ENCODE measurements at regions not wholly inside any gene's neighbourhood (a gene's known extent, or its start where the extent isn't known, plus 50 kb on each side); places are given as distances from the start of the nearest gene placed in this dataset. TPM values are rescaled to one million over a fixed set of nuclear protein-coding genes. Genes with fewer than 3 reads are reported as not detected.

Small RNA genes in the stretch of these regions (small RNA-seq; reads per million reads assigned to genes)
- not detected for gene RNU6-774P
